ENCODE measurements at regions not wholly inside any gene's neighbourhood (a gene's known extent, or its start where the extent isn't known, plus 50 kb on each side); places are given as distances from the start of the nearest gene placed in this dataset.

- Mint-ChIP-seq H3K36me3 (peaks cover 18 to 22% of the 10 kb centered on the region in 2 donors), H3K4me1 (peaks cover 30% of the 10 kb centered on the region), H3K27ac (peak overlapping the region in 1 of 7 donors; percentile 22), H3K4me3 (no peak overlapping the region), H3K27me3 (ENCODE audit: low read depth in 3 of 3) (no peaks in the 10 kb centered on the region), H3K9me3 (no peaks in the 10 kb centered on the region)
- Histone ChIP-seq H2AFZ (ENCODE audit: insufficient read depth, low read depth, low read length, poor library complexity, severe bottlenecking) (no peak overlapping the region), H3K9ac (ENCODE audit: insufficient read depth, low read length, poor library complexity, severe bottlenecking) (no peak overlapping the region), H3K4me1 (ENCODE audit: control insufficient read depth in 1 of 2, insufficient read depth in 2 of 2, low read length in 2 of 2) (no peaks in the 10 kb centered on the region), H3K79me2 (ENCODE audit: insufficient read depth, low read length) (peaks cover 39% of the 10 kb centered on the region), H3K4me3 (replicated peaks in 1 of 3; ENCODE audit: low read depth in 2 of 3, low read length in 3 of 3) (no peak overlapping the region), H3K27ac (ENCODE audit: low read depth in 1 of 2, low read length in 2 of 2) (no peak overlapping the region), H4K20me1 (ENCODE audit: insufficient read depth, low read length) (peaks cover 77% of the 10 kb centered on the region), H3K27me3 (ENCODE audit: control insufficient read depth in 2 of 2, insufficient read depth in 2 of 2, low read length in 2 of 2) (no peaks in the 10 kb centered on the region), H3K9me3 (replicated peaks in 1 of 2; ENCODE audit: control insufficient read depth in 1 of 2, insufficient read depth in 1 of 2, low read length in 2 of 2) (no peaks in the 10 kb centered on the region), H3K4me2 (replicated peaks; ENCODE audit: extremely low read depth, low read length, poor library complexity, severe bottlenecking) (no peak overlapping the region), H3K36me3 (replicated peaks in 1 of 2; ENCODE audit: control insufficient read depth in 1 of 2, insufficient read depth in 2 of 2, low read length in 2 of 2) (peaks cover 7 to 30% of the 10 kb centered on the region in 2 donors)
- intact Hi-C loops (cut with micrococcal nuclease) = no loop called here
- WGBS (ENCODE audit: insufficient coverage) = 62% methylated on average over 2 of the region's 4 CpGs
- DNase-seq = no peak
- TF ChIP-seq CTCF (IDR thresholded peaks at IDR 0.05) = no peak
Observed at GRCh38 chr22:40116496-40117200, 61.1 kb upstream of the TNRC6B start.

GRCh38 chr22:40118979-40119378 lies 58.7 kb upstream of the TNRC6B start:
- Mint-ChIP-seq H3K27me3 (ENCODE audit: low read depth in 3 of 3) (no peaks in the 10 kb centered on the region), H3K36me3 (peaks cover 27 to 34% of the 10 kb centered on the region in 2 donors), H3K27ac (no peak overlapping the region), H3K4me1 (peaks cover 20% of the 10 kb centered on the region), H3K4me3 (no peak overlapping the region), H3K9me3 (no peaks in the 10 kb centered on the region)
- no peak overlapping the region for H3K9ac ChIP-seq (ENCODE audit: insufficient read depth, low read length, poor library complexity, severe bottlenecking)
- peaks cover 60% of the 10 kb centered on the region for H4K20me1 ChIP-seq (ENCODE audit: insufficient read depth, low read length)
- peaks cover 18% of the 10 kb centered on the region for H3K79me2 ChIP-seq (ENCODE audit: insufficient read depth, low read length)
- H3K36me3 ChIP-seq (replicated peaks in 1 of 2; ENCODE audit: control insufficient read depth in 1 of 2, insufficient read depth in 2 of 2, low read length in 2 of 2) = peaks cover 11 to 51% of the 10 kb centered on the region in 2 donors
- no peak overlapping the region for H3K4me3 ChIP-seq (replicated peaks in 1 of 3; ENCODE audit: low read depth in 2 of 3, low read length in 3 of 3)
- no peak overlapping the region for H3K4me2 ChIP-seq (replicated peaks; ENCODE audit: extremely low read depth, low read length, poor library complexity, severe bottlenecking)
- no peaks in the 10 kb centered on the region for H3K4me1 ChIP-seq (ENCODE audit: control insufficient read depth in 1 of 2, insufficient read depth in 2 of 2, low read length in 2 of 2)
- 100% methylated on average over 1 of the region's 8 CpGs for WGBS (ENCODE audit: insufficient coverage)
- intact Hi-C loops (cut with micrococcal nuclease) = no loop called here
- H3K27ac ChIP-seq (ENCODE audit: low read depth in 1 of 2, low read length in 2 of 2) = no peak overlapping the region
- H3K9me3 ChIP-seq (replicated peaks in 1 of 2; ENCODE audit: control insufficient read depth in 1 of 2, insufficient read depth in 1 of 2, low read length in 2 of 2) = no peaks in the 10 kb centered on the region
- no peaks in the 10 kb centered on the region for H3K27me3 ChIP-seq (ENCODE audit: control insufficient read depth in 2 of 2, insufficient read depth in 2 of 2, low read length in 2 of 2)
- no peak overlapping the region for H2AFZ ChIP-seq (ENCODE audit: insufficient read depth, low read depth, low read length, poor library complexity, severe bottlenecking)
- no peak for TF ChIP-seq CTCF (IDR thresholded peaks at IDR 0.05)
- DNase-seq = no peak
